Coronary artery (tissue), 2 donors: ENCODE measurements at regions not wholly inside any gene's neighbourhood (a gene's known extent, or its start where the extent isn't known, plus 50 kb on each side); places are given as distances from the start of the nearest gene placed in this dataset.

Experiments used
- DNase-seq: peaks from one replicate; pipeline ENCODE4 v3.0.0-alpha.2; 2017; ENCODE audit warnings: low spot score
- H3K27ac ChIP-seq, 2 donors: fragments of 200-600 bp; sonication (generic); one replicate each; pipeline ENCODE4 v1.5.1; 2016 to 2019
- H3K4me3 ChIP-seq: fragments of 200-600 bp; sonication (generic); 2 replicates; pipeline ENCODE4 v1.5.1; 2016; ENCODE audit warnings: mild to moderate bottlenecking, moderate library complexity
- TF ChIP-seq, protein P1 (sequence below): fragments of 200-600 bp; sonication (generic); IDR thresholded peaks from one replicate; pipeline ENCODE4 v1.5.1; 2019; ENCODE audit warnings: antibody characterized with exemption

- TF ChIP-seq, protein P1, sequence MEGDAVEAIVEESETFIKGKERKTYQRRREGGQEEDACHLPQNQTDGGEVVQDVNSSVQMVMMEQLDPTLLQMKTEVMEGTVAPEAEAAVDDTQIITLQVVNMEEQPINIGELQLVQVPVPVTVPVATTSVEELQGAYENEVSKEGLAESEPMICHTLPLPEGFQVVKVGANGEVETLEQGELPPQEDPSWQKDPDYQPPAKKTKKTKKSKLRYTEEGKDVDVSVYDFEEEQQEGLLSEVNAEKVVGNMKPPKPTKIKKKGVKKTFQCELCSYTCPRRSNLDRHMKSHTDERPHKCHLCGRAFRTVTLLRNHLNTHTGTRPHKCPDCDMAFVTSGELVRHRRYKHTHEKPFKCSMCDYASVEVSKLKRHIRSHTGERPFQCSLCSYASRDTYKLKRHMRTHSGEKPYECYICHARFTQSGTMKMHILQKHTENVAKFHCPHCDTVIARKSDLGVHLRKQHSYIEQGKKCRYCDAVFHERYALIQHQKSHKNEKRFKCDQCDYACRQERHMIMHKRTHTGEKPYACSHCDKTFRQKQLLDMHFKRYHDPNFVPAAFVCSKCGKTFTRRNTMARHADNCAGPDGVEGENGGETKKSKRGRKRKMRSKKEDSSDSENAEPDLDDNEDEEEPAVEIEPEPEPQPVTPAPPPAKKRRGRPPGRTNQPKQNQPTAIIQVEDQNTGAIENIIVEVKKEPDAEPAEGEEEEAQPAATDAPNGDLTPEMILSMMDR, result no peak
- H3K27ac ChIP-seq, result no peak overlapping the region
- H3K4me3 ChIP-seq, result no peak overlapping the region
- DNase-seq, result no peak
Observed at GRCh38 chr14:26835979-26836570, 238.2 kb upstream of the NOVA1 start.

DNA sequence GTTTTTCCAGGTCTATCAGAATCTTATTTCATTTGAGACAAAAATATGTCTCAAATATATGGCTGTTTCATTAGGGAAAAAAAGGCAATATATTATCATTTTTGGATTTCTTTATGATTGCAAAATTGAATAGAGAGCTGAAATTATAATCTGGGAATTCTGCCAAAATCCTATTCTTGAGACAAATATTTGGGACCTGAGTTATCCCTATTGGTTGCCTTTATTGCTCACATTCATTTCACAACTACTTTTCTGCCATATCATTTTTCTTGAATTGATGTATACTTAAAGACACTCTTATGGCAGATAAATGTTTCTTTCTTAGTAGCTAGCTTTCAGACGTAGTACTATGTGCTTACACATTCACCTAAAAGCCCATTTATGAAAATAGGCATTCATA lies 241.6 kb upstream of the NOVA1 start:
- DNase-seq, result no peak
- TF ChIP-seq, protein P1, result no peak

DNA sequence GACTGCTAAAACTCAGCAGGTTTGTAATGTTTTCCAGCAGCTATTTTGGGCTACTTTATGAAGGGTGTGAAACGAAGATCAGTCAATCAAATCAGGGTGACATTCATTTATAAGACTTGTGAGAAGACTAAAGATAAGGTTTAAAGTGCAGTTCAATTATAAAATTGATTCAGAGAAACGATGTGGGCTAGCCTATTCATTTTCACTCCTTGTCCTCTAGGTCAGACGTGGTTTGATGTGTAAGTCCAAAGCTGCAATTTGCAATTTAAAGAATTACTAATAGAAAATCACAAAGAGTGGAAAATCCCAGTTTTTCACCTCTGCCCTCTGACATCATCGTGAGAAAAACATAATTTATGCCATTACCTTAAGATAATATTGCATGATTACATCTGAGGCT lies 243.5 kb upstream of the NOVA1 start:
- no peak overlapping the region for H3K4me3 ChIP-seq
- no peak for DNase-seq
- no peak overlapping the region for H3K27ac ChIP-seq
- TF ChIP-seq, protein P1, result no peak

More for the DNA sequence above, 241.6 kb upstream of the NOVA1 start:
- no peak overlapping the region for H3K4me3 ChIP-seq
- H3K27ac ChIP-seq, result no peak overlapping the region

DNA sequence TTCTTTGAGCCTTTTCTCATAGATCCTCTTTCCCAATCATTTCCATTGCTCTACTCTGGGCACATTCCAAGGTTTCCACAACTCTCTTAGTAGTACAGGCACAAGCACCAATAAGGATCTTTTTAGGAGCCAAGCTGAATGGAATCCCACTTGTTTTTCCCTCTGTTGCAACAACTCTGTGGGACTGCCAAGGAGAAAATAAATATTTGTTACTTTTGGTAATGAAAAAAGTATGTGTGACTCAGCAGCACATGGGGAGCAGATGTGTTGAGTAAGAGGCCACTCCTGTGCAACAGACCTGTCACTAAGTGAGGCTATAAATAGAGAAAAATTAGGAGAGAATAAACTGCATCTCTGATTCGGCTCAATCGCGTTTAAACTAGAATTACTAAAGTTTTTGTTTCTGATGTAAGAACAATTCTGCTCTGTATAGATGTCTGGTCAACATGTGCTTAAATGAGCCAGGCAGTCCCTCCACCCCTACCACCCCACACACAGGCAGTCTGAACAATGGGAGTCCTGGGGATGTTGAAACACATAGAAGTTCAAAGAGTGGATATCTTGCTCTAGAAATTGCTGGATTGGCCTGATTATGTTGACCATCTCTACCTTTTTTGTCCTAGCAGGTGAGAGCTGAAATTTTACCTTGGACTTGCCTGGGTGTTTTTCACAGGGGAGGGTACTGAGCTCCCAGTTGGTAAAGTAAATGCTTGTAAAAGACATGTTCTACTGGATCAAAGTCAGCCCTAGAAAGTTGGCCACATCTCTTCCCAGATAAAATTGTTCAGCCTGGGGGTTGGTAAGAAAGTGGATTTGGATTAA lies 244.3 kb upstream of the NOVA1 start:
- Histone ChIP-seq H3K27ac (peak overlapping the region in 1 of 2 donors; percentile 39), H3K4me3 (no peak overlapping the region)
- DNase-seq, result no peak
- TF ChIP-seq, protein P1, result no peak

DNA sequence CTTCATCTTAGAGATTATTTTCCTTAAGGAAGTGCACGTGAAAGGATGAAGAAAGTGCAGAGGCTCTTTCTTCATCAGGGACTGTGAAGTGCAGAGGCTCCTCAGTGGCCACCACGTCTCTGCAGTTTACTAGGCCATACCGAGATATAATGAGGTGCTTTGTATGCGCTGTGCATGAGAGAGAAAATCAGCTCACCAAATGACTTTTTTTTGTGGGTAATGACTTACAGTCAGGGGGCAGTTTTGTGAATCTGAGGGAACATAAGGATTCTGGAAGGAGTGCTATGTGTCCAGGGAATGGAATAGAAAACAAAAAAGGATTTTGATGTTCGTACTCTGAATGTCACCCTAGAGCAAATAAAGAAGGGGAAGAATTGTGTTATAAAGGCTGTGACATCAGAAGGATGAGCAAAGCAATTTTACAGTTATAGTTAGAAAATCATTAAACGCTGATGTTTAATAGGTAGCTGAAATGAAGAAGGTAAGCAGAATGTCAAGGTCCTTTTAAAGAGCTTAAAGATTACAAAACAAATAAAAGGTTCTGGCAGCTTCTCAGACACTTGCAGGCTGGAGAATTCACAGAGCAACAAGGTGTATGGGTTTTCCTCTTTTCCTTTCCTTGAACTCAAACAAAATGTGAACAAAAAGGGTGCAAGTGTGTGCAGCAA lies 247.5 kb upstream of the NOVA1 start:
- no peak overlapping the region for H3K4me3 ChIP-seq
- no peak overlapping the region for H3K27ac ChIP-seq
- TF ChIP-seq, protein P1, result no peak
- no peak for DNase-seq

DNA sequence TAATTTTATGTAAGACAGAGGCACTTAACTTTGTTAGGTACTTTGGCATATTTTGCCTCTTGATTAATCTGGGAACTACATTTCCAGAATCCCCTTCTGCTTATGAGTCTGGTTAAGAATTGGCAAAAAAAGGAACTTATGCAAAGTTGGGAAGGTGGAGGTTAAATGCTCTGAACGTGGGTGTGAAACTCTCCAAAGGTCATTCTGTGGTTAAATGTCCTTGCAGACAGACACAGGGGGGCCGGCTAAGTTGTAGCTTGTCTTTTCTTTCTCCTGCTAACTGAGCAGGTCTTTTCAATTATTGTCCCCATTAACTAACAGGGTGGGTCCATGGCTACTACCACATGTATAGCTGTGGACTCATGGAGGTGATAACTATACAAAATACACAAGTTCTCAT lies 248.6 kb upstream of the NOVA1 start:
- TF ChIP-seq, protein P1, result no peak
- no peak overlapping the region for H3K4me3 ChIP-seq
- no peak overlapping the region for H3K27ac ChIP-seq
- DNase-seq, result no peak
